Type B pancreatic cell (in vitro differentiated cells): ENCODE measurements at regions not wholly inside any gene's neighbourhood (a gene's known extent, or its start where the extent isn't known, plus 50 kb on each side); places are given as distances from the start of the nearest gene placed in this dataset.

Experiments used
- DNase-seq: peaks from one replicate; pipeline ENCODE4 v3.0.0; 2021; ENCODE audit warnings: mixed read lengths; ENCODE audit not compliant: unreplicated experiment; ENCODE audit errors: extremely low spot score
- H3K27ac Mint-ChIP-seq: 2 replicates; pipeline ENCODE4 v1.8.0; 2021; ENCODE audit warnings: mild to moderate bottlenecking, mixed read lengths
- H3K27me3 Mint-ChIP-seq: 2 replicates; pipeline ENCODE4 v1.8.0; 2021; ENCODE audit warnings: mixed read lengths
- H3K36me3 Mint-ChIP-seq: 2 replicates; pipeline ENCODE4 v1.8.0; 2021; ENCODE audit warnings: mixed read lengths
- H3K4me1 Mint-ChIP-seq: one replicate; pipeline ENCODE4 v1.8.0; 2021; ENCODE audit warnings: mixed read lengths; ENCODE audit not compliant: unreplicated experiment
- H3K4me3 Mint-ChIP-seq: 2 replicates; pipeline ENCODE4 v1.8.0; 2021; ENCODE audit warnings: mild to moderate bottlenecking, mixed read lengths
- H3K9me3 Mint-ChIP-seq: 2 replicates; pipeline ENCODE4 v1.8.0; 2021; ENCODE audit warnings: mixed read lengths
- TF ChIP-seq, protein P1 (sequence below): fragments of 200-600 bp; sonication (generic); conservative IDR thresholded peaks from 2 replicates; pipeline ENCODE4 v1.5.0; 2021; ENCODE audit warnings: antibody characterized with exemption, mild to moderate bottlenecking

DNA sequence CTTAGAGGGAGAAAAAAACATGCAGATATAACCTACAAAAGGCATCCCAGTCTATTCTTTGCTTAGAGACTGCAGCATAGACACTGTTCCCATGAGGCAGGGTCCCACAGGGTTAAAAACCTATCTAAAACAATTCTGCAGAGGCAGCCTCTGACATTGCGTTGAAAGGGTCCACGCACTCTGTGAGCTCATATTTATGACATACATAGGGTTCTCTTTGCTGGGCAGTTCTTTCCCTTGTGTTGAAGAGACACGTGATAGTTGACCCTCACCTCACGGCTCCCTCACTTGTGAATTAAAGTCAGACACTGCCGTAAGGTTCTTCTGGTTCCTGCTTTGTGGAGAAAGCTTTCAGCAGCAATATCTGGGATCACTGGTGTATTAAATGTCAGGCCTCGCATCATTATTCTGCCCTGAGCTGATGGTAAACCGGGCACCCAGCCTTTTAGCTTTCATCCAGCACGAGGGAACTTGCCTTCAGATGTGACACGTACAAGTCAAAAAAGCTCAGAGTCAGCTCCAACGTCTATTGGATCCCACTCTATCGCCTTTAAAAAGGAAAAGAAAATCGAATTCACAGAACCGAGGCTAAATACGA is 52.8 kb upstream of the HNRNPU start:
- TF ChIP-seq, protein P1, sequence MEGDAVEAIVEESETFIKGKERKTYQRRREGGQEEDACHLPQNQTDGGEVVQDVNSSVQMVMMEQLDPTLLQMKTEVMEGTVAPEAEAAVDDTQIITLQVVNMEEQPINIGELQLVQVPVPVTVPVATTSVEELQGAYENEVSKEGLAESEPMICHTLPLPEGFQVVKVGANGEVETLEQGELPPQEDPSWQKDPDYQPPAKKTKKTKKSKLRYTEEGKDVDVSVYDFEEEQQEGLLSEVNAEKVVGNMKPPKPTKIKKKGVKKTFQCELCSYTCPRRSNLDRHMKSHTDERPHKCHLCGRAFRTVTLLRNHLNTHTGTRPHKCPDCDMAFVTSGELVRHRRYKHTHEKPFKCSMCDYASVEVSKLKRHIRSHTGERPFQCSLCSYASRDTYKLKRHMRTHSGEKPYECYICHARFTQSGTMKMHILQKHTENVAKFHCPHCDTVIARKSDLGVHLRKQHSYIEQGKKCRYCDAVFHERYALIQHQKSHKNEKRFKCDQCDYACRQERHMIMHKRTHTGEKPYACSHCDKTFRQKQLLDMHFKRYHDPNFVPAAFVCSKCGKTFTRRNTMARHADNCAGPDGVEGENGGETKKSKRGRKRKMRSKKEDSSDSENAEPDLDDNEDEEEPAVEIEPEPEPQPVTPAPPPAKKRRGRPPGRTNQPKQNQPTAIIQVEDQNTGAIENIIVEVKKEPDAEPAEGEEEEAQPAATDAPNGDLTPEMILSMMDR = no peak
- Mint-ChIP-seq H3K27me3 (peaks cover 25% of the 10 kb centered on the region), H3K27ac (no peak overlapping the region), H3K9me3 (no peaks in the 10 kb centered on the region), H3K36me3 (no peaks in the 10 kb centered on the region), H3K4me3 (peak overlapping the region; percentile 24), H3K4me1 (peaks cover 6% of the 10 kb centered on the region)
- DNase-seq = no peak

DNA sequence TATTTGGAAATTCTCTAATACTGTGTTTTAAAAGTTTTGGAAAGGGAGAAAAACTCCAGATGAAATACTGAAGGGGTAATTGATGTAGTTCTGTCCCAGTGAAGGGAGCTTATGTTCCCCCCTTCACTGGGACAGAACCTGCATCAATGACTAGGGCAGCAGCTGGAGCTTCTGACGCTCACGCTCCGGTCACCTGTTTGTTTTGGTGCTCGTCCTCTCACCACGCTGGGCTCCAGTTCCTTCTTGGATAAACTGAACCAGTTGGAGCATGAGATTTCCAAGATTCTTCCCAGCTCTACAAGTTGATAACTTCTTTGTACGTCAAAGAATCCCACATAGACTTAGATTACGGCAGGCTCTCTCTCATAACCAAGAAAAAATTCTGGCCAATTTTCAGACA is 51.4 kb upstream of the HNRNPU start:
- TF ChIP-seq, protein P1 = no peak
- Mint-ChIP-seq H3K27me3 (peaks cover 23% of the 10 kb centered on the region), H3K4me1 (peaks cover 6% of the 10 kb centered on the region), H3K27ac (no peak overlapping the region), H3K9me3 (no peaks in the 10 kb centered on the region), H3K36me3 (no peaks in the 10 kb centered on the region), H3K4me3 (no peak overlapping the region)
- no peak for DNase-seq

DNA sequence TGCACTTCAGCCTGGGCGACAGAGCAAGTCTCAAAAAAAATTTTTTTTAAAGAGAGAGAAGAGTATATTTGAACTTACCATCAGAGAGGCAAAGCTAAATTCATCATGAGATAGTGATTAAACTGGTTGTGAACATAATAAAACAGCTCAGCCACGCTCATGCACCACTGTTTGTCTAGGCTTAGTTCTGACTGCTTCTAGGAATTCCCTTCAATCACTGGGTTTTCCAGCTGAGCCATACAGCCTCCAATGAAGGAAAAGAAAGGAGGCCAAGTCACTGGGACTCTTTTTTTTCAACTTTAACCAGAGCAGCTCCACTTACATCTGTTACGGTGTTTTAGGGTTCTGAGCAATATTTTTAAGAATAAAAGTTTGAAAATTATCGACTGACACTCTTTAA is 50.4 kb upstream of the HNRNPU start:
- H3K4me3 Mint-ChIP-seq = no peak overlapping the region
- peaks cover 5% of the 10 kb centered on the region for H3K4me1 Mint-ChIP-seq
- H3K27ac Mint-ChIP-seq = no peak overlapping the region
- TF ChIP-seq, protein P1 = no peak
- no peaks in the 10 kb centered on the region for H3K36me3 Mint-ChIP-seq
- DNase-seq = no peak
- no peaks in the 10 kb centered on the region for H3K9me3 Mint-ChIP-seq
- peaks cover 20% of the 10 kb centered on the region for H3K27me3 Mint-ChIP-seq
